B cell (primary cell): ENCODE measurements at regions not wholly inside any gene's neighbourhood (a gene's known extent, or its start where the extent isn't known, plus 50 kb on each side); places are given as distances from the start of the nearest gene placed in this dataset.

Experiments used
- CTCF ChIP-seq: fragments of 200-600 bp; IDR thresholded peaks from one replicate; pipeline ENCODE4 v1.8.0; 2022; ENCODE audit warnings: antibody characterized with exemption, mild to moderate bottlenecking
- EZH2 ChIP-seq: IDR thresholded peaks from 2 replicates; pipeline ENCODE4 v1.6.1; 2012; ENCODE audit warnings: borderline replicate concordance, low read depth, mild to moderate bottlenecking, moderate library complexity, low read length; ENCODE audit not compliant: insufficient read depth, poor library complexity, severe bottlenecking

- TF ChIP-seq CTCF = no peak
- no peak for TF ChIP-seq EZH2
Observed at GRCh38 chr13:44698066-44698465, 121.9 kb upstream of the TSC22D1 start.
